NB4 (cell line): ENCODE measurements at regions not wholly inside any gene's neighbourhood (a gene's known extent, or its start where the extent isn't known, plus 50 kb on each side); places are given as distances from the start of the nearest gene placed in this dataset.

Source experiments
- MYC ChIP-seq: IDR thresholded peaks from 2 replicates; pipeline ENCODE4 v1.6.1; 2011; ENCODE audit warnings: low read depth, low read length
- TF ChIP-seq, protein P1 (sequence below): IDR thresholded peaks from one replicate; pipeline ENCODE4 v1.5.1; 2012; ENCODE audit warnings: low read depth, low read length

DNA sequence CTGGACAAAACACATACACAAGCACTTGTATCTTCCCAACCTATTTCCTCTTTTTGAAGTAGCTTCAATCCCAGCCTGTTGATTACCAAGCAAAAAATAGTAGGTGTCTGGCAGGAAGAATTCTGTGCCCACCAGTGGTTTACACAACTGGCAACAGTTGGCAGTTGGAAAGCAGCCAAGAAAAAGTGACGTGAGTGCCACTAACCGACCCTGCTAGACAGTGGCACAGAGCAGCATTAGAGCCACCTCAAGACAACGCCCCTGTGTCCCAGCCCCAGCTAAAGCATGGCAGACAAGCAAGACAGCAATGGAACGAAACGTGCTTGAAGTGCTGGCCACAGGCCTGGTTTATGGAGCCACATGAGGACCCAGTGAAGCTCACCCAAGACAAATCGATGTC lies 379.6 kb downstream of the FBXO15 start:
- TF ChIP-seq, protein P1, sequence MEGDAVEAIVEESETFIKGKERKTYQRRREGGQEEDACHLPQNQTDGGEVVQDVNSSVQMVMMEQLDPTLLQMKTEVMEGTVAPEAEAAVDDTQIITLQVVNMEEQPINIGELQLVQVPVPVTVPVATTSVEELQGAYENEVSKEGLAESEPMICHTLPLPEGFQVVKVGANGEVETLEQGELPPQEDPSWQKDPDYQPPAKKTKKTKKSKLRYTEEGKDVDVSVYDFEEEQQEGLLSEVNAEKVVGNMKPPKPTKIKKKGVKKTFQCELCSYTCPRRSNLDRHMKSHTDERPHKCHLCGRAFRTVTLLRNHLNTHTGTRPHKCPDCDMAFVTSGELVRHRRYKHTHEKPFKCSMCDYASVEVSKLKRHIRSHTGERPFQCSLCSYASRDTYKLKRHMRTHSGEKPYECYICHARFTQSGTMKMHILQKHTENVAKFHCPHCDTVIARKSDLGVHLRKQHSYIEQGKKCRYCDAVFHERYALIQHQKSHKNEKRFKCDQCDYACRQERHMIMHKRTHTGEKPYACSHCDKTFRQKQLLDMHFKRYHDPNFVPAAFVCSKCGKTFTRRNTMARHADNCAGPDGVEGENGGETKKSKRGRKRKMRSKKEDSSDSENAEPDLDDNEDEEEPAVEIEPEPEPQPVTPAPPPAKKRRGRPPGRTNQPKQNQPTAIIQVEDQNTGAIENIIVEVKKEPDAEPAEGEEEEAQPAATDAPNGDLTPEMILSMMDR = no peak
- no peak for TF ChIP-seq MYC
